Left lung (tissue), 4 donors: ENCODE measurements at regions not wholly inside any gene's neighbourhood (a gene's known extent, or its start where the extent isn't known, plus 50 kb on each side); places are given as distances from the start of the nearest gene placed in this dataset.
"Not testable (repeated sequence)": the region's sequence is repeated elsewhere in the genome, so short reads cannot be mapped to it uniquely, and the experiment has no call there.

Source experiments
- ATAC-seq: fragments of 200-7000 bp; cut with Tn5 transposase; one replicate; pipeline ENCODE4 v1.9.1; 2020; ENCODE audit warnings: moderate library complexity
- DNase-seq, 4 donors: peaks; one replicate each; pipeline ENCODE4 v3.0.0-alpha.2; 2013 to 2020
- H3K27ac ChIP-seq, 2 donors: fragments of 200-600 bp; sonication (generic) in 1 of 2; one replicate each; pipeline versions ENCODE4 v1.5.0 to v1.8.0; 2020 to 2021
- H3K27me3 ChIP-seq, 2 donors: fragments of 200-600 bp; sonication (generic) in 1 of 2; one replicate each; pipeline versions ENCODE4 v1.5.0 to v1.8.0; 2020 to 2021
- H3K36me3 ChIP-seq, 2 donors: fragments of 200-600 bp; sonication (generic) in 1 of 2; one replicate each; pipeline versions ENCODE4 v1.5.0 to v1.8.0; 2020 to 2021
- H3K4me1 ChIP-seq, 2 donors: fragments of 200-600 bp; one replicate each; pipeline ENCODE4 v1.8.0; 2021
- H3K4me3 ChIP-seq, 2 donors: fragments of 200-600 bp; sonication (generic) in 1 of 2; one replicate each; pipeline versions ENCODE4 v1.5.0 to v1.8.0; 2020 to 2021; ENCODE audit warnings: mild to moderate bottlenecking in 1 of 2
- H3K9me3 ChIP-seq, 2 donors: fragments of 200-600 bp; sonication (generic) in 1 of 2; one replicate each; pipeline versions ENCODE4 v1.5.0 to v1.8.0; 2020 to 2021
- CTCF ChIP-seq, 2 donors: fragments of 200-600 bp; sonication (generic) in 1 of 2; IDR thresholded peaks; one replicate each; pipeline versions ENCODE4 v1.5.0 to v1.8.0; 2021; ENCODE audit warnings: antibody characterized with exemption in 2 of 2
- intact Hi-C, 2 donors: fragments of 100-400 bp; cut with DNase I; formaldehyde crosslinking; loops; one replicate each; pipeline versions ENCODE4 v1.11.2 to v1.14.2; 2022
- donor health status: DM: no; HTN: yes; CAD: no.
- donor health status: DM: no; HTN: no; CAD: no.

GRCh38 chr6:82467338-82467737, 103.7 kb downstream of the TPBG start:
- DNase-seq (no peak), ATAC-seq (no peak)
- no peak overlapping the region for H3K27ac ChIP-seq
- intact Hi-C loops: no loop called here
- H3K27me3 ChIP-seq: no peaks in the 10 kb centered on the region
- no peak for TF ChIP-seq CTCF (IDR thresholded peaks at IDR 0.05)
- no peaks in the 10 kb centered on the region for H3K4me1 ChIP-seq
- peaks cover 0 to 56% of the 10 kb centered on the region in 2 donors for H3K9me3 ChIP-seq
- no peaks in the 10 kb centered on the region for H3K36me3 ChIP-seq
- H3K4me3 ChIP-seq: no peak overlapping the region

DNA sequence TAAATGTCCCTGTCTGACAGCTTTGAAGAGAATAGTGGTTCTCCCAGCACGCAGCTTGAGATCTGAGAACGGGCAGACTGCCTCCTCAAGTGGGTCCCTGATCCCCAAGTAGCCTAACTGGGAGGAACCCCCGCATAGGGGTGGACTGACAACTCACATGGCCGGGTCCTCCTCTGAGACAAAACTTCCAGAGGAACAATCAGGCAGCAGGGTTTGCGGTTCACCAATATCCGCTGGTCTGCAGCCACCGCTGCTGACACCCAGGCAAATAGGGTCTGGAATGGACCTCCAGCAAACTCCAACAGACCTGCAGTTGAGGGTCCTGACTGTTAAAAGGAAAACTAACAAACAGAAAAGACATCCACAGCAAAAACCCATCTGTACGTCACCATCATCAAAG, 106.5 kb downstream of the TPBG start:
- peak in 1 of 4 donors; percentile 34 for DNase-seq
- peaks cover 0 to 56% of the 10 kb centered on the region in 2 donors for H3K9me3 ChIP-seq
- H3K27ac ChIP-seq, H3K4me3 ChIP-seq, H3K36me3 ChIP-seq, H3K27me3 ChIP-seq, ATAC-seq, intact Hi-C loops, H3K4me1 ChIP-seq: not testable (repeated sequence)

- H3K27me3 ChIP-seq, DNase-seq, intact Hi-C loops, ATAC-seq, H3K4me3 ChIP-seq, H3K36me3 ChIP-seq, H3K4me1 ChIP-seq, H3K27ac ChIP-seq: not testable (repeated sequence)
- H3K9me3 ChIP-seq: peaks cover 0 to 14% of the 10 kb centered on the region in 2 donors
These were observed 111.5 kb downstream of the TPBG start for GRCh38 chr6:82475106-82475505.

DNA sequence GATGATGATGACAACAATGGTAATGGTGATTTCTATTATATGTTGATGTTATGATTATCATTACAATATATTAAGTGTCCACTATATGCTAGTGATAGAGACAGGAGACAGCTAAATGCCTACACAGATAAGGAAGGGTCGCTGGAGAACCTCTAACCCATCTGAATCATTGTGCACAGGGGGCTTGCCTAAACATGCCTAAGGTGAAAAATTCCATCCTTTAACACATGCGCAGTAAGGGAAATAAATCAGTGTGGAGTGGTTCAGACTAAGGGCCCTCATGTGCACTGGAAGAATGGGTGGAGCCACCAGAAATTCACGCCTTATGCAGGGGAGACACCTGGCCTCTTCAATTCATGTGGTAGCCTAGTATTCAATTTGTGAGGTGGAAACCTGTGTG, 120.4 kb downstream of the TPBG start:
- Histone ChIP-seq H3K9me3 (peaks cover 3 to 48% of the 10 kb centered on the region in 2 donors), H3K4me3 (no peak overlapping the region), H3K27me3 (no peaks in the 10 kb centered on the region), H3K36me3 (no peaks in the 10 kb centered on the region), H3K4me1 (no peaks in the 10 kb centered on the region), H3K27ac (no peak overlapping the region)
- intact Hi-C loops: no loop called here
- TF ChIP-seq CTCF (IDR thresholded peaks at IDR 0.05): no peak
- no peak for DNase-seq
- ATAC-seq: no peak

DNA sequence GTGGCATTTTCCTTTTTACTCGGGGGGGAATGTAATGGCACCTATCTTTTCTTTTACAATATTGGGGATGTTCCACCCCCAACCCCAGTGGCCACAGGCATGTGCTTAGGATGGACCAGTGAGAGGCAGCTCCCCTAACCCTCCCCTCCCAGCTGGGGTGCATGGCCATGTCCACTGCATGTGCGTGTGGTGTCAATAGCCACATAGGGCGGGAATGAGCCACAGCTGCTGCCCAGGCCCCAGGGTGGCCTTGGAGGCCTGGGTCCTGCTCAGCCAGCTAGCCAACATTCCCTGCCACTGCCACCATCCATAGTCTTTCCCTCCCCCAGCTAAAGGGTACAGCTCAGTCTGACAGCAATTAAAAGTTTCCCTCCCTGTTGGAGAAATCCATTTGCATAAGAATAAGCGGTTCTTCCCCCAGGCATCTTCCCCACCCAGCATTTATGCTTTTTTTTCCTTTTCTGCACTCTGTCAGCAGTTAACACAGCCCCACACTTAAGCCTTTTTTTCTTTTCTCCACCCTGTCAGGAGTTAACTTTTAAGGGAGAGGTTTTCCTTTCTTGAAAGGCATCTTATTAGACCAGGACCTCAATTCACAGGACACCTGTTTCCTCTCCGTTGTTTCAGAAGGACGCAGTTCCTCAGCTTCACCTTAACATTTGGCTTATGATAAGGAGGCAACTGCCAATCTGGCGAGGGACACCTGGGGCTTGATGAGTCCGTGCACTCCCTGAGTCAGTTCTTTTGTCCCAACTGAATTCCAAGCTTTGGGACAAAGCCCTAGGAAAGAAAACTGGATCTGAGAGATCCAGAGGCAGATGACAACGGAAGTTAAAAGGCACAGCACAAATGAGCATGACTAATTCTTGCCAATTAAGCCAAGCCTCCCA, 121.4 kb downstream of the TPBG start:
- TF ChIP-seq CTCF (IDR thresholded peaks at IDR 0.05): no peak
- ATAC-seq (no peak), DNase-seq (peak in 1 of 4 donors; percentile 41)
- H3K9me3 ChIP-seq: peaks cover 3 to 58% of the 10 kb centered on the region in 2 donors
- no peaks in the 10 kb centered on the region for H3K4me1 ChIP-seq
- H3K4me3 ChIP-seq: no peak overlapping the region
- H3K27me3 ChIP-seq: no peaks in the 10 kb centered on the region
- no peak overlapping the region for H3K27ac ChIP-seq
- intact Hi-C loops: no loop called here
- H3K36me3 ChIP-seq: no peaks in the 10 kb centered on the region

GRCh38 chr6:82487895-82488294, 124.3 kb downstream of the TPBG start:
- Histone ChIP-seq H3K9me3 (peaks cover 3 to 63% of the 10 kb centered on the region in 2 donors), H3K27ac (no peak overlapping the region), H3K4me3 (no peak overlapping the region), H3K36me3 (no peaks in the 10 kb centered on the region), H3K27me3 (no peaks in the 10 kb centered on the region), H3K4me1 (no peaks in the 10 kb centered on the region)
- no peak for ATAC-seq
- DNase-seq: no peak
- intact Hi-C loops: no loop called here
- TF ChIP-seq CTCF (IDR thresholded peaks at IDR 0.05): no peak
